Stimulated activated naive CD4-positive, alpha-beta T cell treated with Interleukin-2 at 50 U/mL for 16 hours (primary cell): ENCODE measurements at regions not wholly inside any gene's neighbourhood (a gene's known extent, or its start where the extent isn't known, plus 50 kb on each side); places are given as distances from the start of the nearest gene placed in this dataset.
"Not testable (repeated sequence)": the region's sequence is repeated elsewhere in the genome, so short reads cannot be mapped to it uniquely, and the experiment has no call there.

Experiments
- DNase-seq: peaks from one replicate; lab custom pipeline; 2025; lab: John Stamatoyannopoulos, UW

- DNase-seq = no peak
Observed at GRCh38 chr10:21057436-21057835, 160.3 kb upstream of the NEBL start.

GRCh38 chr10:21056461-21056860, 159.3 kb upstream of the NEBL start:
- no peak for DNase-seq

- DNase-seq = no peak
Observed at GRCh38 chr10:21055339-21056135, 158.4 kb upstream of the NEBL start.

- no peak for DNase-seq
Observed at GRCh38 chr10:21053953-21054690, 157.0 kb upstream of the NEBL start.

GRCh38 chr10:21052709-21053104, 155.6 kb upstream of the NEBL start:
- DNase-seq = no peak

- no peak for DNase-seq
Observed at GRCh38 chr10:21052072-21052708, 155.1 kb upstream of the NEBL start.

GRCh38 chr10:21049482-21049881, 152.4 kb upstream of the NEBL start:
- DNase-seq = no peak

- no peak for DNase-seq
Observed at GRCh38 chr10:21048068-21048467, 151.0 kb upstream of the NEBL start.

GRCh38 chr10:21047511-21047910, 150.4 kb upstream of the NEBL start:
- no peak for DNase-seq

- DNase-seq = no peak
Observed at GRCh38 chr10:21047096-21047495, 150.0 kb upstream of the NEBL start.

- no peak for DNase-seq
Observed at GRCh38 chr10:21043044-21043443, 145.9 kb upstream of the NEBL start.

GRCh38 chr10:21042536-21042935, 145.4 kb upstream of the NEBL start:
- no peak for DNase-seq

GRCh38 chr10:21041763-21042458, 144.8 kb upstream of the NEBL start:
- no peak for DNase-seq

GRCh38 chr10:21039721-21040120, 142.6 kb upstream of the NEBL start:
- no peak for DNase-seq

- DNase-seq = no peak
Observed at GRCh38 chr10:21036757-21037156, 139.6 kb upstream of the NEBL start.

GRCh38 chr10:21034770-21035169, 137.7 kb upstream of the NEBL start:
- not testable (repeated sequence) for DNase-seq

- DNase-seq = no peak
Observed at GRCh38 chr10:21034241-21034640, 137.1 kb upstream of the NEBL start.

GRCh38 chr10:21032587-21033319, 135.6 kb upstream of the NEBL start:
- DNase-seq = no peak

GRCh38 chr10:21031232-21031795, 134.2 kb upstream of the NEBL start:
- no peak for DNase-seq

- no peak for DNase-seq
Observed at GRCh38 chr10:21030091-21030490, 133.0 kb upstream of the NEBL start.

- no peak for DNase-seq
Observed at GRCh38 chr10:21022821-21023220, 125.7 kb upstream of the NEBL start.
